C4-2B (cell line): ENCODE measurements at regions not wholly inside any gene's neighbourhood (a gene's known extent, or its start where the extent isn't known, plus 50 kb on each side); places are given as distances from the start of the nearest gene placed in this dataset.

ENCODE experiments used
- CTCF ChIP-seq: fragments of 450-650 bp; conservative IDR thresholded peaks from 2 replicates; pipeline ENCODE4 v1.5.1; 2017; ENCODE audit warnings: mild to moderate bottlenecking
- ZFX ChIP-seq: fragments of 450-650 bp; IDR thresholded peaks from 2 replicates; pipeline ENCODE4 v1.6.1; 2017

GRCh38 chr5:89855417-89855816, 554.1 kb downstream of the CETN3 start:
- no peak for TF ChIP-seq CTCF
- no peak for TF ChIP-seq ZFX
